ENCODE measurements at regions not wholly inside any gene's neighbourhood (a gene's known extent, or its start where the extent isn't known, plus 50 kb on each side); places are given as distances from the start of the nearest gene placed in this dataset.

DNA sequence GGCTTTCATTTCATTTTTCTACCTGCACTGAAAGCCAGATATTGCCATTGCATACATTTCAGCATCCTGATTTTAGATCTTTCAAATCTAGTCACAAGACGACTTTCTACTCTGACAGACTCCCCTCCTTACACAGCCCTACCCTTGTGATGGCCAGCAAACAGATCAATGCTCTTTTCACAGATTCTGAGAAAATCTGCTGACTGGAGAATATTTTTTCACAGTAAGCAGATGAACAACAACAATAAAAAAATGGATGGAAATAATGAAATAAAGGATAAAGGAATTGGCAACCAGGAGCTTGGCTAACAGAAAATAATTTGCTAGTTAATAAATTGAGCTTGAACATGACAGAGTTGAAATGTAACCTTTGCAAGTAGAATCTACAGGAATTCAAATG, 527.2 kb downstream of the IRS1 start:
- no peak overlapping the region for H3K4me3 Mint-ChIP-seq

More for the DNA sequence above, 527.2 kb downstream of the IRS1 start:
- Histone ChIP-seq H3K27me3 (ENCODE audit: insufficient read depth) (no peaks in the 10 kb centered on the region), H3K27ac (ENCODE audit: low read depth) (no peak overlapping the region), H2AFZ (no peak overlapping the region), H3K79me2 (replicated peaks; ENCODE audit: insufficient read depth) (no peaks in the 10 kb centered on the region), H3F3A (replicated peaks; ENCODE audit: low read depth) (no peaks in the 10 kb centered on the region), H3K4me2 (no peak overlapping the region), H3K4me3 (no peak overlapping the region), H3K9me2 (ENCODE audit: insufficient read depth) (no peaks in the 10 kb centered on the region; the same call in 1 of the 2 replicates), H3K36me3 (ENCODE audit: insufficient read depth) (no peaks in the 10 kb centered on the region), H4K20me1 (replicated peaks; ENCODE audit: insufficient read depth) (no peaks in the 10 kb centered on the region), H3K4me1 (ENCODE audit: insufficient read depth) (no peaks in the 10 kb centered on the region)
- Mint-ChIP-seq H3K9me3 (no peaks in the 10 kb centered on the region), H3K4me1 (no peaks in the 10 kb centered on the region), H3K27me3 (ENCODE audit: insufficient read depth, low read depth, poor library complexity) (no peaks in the 10 kb centered on the region), H3K36me3 (ENCODE audit: low read depth) (no peaks in the 10 kb centered on the region), H3K27ac (no peak overlapping the region)
- TF ChIP-seq NANOG (IDR thresholded peaks at IDR 0.05; ENCODE audit: borderline replicate concordance) (no peak), EZH2 (IDR thresholded peaks at IDR 0.05; ENCODE audit: low read depth, unreplicated experiment) (no peak), ZNF331 (CRISPR knock-in tag; IDR thresholded peaks at IDR 0.05; ENCODE audit: low read depth) (no peak), EZH2phosphoT487 (IDR thresholded peaks at IDR 0.05; ENCODE audit: unreplicated experiment) (no peak), POLR2AphosphoS5 (IDR thresholded peaks at IDR 0.05; ENCODE audit: low read depth) (no peak), ZNF114 (CRISPR knock-in tag; IDR thresholded peaks at IDR 0.05) (no peak), STAT1 (IDR thresholded peaks at IDR 0.05; ENCODE audit: unreplicated experiment) (no peak), CREB1 (CRISPR knock-in tag; IDR thresholded peaks at IDR 0.05; ENCODE audit: low read depth) (no peak), JUNB (IDR thresholded peaks at IDR 0.05; ENCODE audit: unreplicated experiment) (no peak)
- TF ChIP-seq, protein P1, sequence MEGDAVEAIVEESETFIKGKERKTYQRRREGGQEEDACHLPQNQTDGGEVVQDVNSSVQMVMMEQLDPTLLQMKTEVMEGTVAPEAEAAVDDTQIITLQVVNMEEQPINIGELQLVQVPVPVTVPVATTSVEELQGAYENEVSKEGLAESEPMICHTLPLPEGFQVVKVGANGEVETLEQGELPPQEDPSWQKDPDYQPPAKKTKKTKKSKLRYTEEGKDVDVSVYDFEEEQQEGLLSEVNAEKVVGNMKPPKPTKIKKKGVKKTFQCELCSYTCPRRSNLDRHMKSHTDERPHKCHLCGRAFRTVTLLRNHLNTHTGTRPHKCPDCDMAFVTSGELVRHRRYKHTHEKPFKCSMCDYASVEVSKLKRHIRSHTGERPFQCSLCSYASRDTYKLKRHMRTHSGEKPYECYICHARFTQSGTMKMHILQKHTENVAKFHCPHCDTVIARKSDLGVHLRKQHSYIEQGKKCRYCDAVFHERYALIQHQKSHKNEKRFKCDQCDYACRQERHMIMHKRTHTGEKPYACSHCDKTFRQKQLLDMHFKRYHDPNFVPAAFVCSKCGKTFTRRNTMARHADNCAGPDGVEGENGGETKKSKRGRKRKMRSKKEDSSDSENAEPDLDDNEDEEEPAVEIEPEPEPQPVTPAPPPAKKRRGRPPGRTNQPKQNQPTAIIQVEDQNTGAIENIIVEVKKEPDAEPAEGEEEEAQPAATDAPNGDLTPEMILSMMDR (conservative IDR thresholded peaks at IDR 0.05; ENCODE audit: low read depth in 2 of 2): no peak
- TF ChIP-seq, protein P2, sequence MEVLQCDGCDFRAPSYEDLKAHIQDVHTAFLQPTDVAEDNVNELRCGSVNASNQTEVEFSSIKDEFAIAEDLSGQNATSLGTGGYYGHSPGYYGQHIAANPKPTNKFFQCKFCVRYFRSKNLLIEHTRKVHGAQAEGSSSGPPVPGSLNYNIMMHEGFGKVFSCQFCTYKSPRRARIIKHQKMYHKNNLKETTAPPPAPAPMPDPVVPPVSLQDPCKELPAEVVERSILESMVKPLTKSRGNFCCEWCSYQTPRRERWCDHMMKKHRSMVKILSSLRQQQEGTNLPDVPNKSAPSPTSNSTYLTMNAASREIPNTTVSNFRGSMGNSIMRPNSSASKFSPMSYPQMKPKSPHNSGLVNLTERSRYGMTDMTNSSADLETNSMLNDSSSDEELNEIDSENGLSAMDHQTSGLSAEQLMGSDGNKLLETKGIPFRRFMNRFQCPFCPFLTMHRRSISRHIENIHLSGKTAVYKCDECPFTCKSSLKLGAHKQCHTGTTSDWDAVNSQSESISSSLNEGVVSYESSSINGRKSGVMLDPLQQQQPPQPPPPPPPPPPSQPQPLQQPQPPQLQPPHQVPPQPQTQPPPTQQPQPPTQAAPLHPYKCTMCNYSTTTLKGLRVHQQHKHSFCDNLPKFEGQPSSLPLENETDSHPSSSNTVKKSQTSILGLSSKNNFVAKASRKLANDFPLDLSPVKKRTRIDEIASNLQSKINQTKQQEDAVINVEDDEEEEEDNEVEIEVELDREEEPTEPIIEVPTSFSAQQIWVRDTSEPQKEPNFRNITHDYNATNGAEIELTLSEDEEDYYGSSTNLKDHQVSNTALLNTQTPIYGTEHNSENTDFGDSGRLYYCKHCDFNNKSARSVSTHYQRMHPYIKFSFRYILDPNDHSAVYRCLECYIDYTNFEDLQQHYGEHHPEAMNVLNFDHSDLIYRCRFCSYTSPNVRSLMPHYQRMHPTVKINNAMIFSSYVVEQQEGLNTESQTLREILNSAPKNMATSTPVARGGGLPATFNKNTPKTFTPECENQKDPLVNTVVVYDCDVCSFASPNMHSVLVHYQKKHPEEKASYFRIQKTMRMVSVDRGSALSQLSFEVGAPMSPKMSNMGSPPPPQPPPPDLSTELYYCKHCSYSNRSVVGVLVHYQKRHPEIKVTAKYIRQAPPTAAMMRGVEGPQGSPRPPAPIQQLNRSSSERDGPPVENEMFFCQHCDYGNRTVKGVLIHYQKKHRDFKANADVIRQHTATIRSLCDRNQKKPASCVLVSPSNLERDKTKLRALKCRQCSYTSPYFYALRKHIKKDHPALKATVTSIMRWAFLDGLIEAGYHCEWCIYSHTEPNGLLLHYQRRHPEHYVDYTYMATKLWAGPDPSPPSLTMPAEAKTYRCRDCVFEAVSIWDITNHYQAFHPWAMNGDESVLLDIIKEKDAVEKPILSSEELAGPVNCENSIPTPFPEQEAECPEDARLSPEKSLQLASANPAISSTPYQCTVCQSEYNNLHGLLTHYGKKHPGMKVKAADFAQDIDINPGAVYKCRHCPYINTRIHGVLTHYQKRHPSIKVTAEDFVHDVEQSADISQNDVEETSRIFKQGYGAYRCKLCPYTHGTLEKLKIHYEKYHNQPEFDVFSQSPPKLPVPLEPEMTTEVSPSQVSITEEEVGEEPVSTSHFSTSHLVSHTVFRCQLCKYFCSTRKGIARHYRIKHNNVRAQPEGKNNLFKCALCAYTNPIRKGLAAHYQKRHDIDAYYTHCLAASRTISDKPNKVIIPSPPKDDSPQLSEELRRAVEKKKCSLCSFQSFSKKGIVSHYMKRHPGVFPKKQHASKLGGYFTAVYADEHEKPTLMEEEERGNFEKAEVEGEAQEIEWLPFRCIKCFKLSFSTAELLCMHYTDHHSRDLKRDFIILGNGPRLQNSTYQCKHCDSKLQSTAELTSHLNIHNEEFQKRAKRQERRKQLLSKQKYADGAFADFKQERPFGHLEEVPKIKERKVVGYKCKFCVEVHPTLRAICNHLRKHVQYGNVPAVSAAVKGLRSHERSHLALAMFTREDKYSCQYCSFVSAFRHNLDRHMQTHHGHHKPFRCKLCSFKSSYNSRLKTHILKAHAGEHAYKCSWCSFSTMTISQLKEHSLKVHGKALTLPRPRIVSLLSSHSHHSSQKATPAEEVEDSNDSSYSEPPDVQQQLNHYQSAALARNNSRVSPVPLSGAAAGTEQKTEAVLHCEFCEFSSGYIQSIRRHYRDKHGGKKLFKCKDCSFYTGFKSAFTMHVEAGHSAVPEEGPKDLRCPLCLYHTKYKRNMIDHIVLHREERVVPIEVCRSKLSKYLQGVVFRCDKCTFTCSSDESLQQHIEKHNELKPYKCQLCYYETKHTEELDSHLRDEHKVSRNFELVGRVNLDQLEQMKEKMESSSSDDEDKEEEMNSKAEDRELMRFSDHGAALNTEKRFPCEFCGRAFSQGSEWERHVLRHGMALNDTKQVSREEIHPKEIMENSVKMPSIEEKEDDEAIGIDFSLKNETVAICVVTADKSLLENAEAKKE (CRISPR knock-in tag; IDR thresholded peaks at IDR 0.05): no peak
- TF ChIP-seq, protein P3, sequence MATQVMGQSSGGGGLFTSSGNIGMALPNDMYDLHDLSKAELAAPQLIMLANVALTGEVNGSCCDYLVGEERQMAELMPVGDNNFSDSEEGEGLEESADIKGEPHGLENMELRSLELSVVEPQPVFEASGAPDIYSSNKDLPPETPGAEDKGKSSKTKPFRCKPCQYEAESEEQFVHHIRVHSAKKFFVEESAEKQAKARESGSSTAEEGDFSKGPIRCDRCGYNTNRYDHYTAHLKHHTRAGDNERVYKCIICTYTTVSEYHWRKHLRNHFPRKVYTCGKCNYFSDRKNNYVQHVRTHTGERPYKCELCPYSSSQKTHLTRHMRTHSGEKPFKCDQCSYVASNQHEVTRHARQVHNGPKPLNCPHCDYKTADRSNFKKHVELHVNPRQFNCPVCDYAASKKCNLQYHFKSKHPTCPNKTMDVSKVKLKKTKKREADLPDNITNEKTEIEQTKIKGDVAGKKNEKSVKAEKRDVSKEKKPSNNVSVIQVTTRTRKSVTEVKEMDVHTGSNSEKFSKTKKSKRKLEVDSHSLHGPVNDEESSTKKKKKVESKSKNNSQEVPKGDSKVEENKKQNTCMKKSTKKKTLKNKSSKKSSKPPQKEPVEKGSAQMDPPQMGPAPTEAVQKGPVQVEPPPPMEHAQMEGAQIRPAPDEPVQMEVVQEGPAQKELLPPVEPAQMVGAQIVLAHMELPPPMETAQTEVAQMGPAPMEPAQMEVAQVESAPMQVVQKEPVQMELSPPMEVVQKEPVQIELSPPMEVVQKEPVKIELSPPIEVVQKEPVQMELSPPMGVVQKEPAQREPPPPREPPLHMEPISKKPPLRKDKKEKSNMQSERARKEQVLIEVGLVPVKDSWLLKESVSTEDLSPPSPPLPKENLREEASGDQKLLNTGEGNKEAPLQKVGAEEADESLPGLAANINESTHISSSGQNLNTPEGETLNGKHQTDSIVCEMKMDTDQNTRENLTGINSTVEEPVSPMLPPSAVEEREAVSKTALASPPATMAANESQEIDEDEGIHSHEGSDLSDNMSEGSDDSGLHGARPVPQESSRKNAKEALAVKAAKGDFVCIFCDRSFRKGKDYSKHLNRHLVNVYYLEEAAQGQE (IDR thresholded peaks at IDR 0.05; ENCODE audit: unreplicated experiment): no peak
- TF ChIP-seq, protein P4, sequence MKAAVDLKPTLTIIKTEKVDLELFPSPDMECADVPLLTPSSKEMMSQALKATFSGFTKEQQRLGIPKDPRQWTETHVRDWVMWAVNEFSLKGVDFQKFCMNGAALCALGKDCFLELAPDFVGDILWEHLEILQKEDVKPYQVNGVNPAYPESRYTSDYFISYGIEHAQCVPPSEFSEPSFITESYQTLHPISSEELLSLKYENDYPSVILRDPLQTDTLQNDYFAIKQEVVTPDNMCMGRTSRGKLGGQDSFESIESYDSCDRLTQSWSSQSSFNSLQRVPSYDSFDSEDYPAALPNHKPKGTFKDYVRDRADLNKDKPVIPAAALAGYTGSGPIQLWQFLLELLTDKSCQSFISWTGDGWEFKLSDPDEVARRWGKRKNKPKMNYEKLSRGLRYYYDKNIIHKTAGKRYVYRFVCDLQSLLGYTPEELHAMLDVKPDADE (IDR thresholded peaks at IDR 0.05): no peak
- DNase-seq (ENCODE audit: low spot score) (no peak), ATAC-seq (no peak)
